Tibial nerve (tissue), 3 donors: ENCODE measurements at regions not wholly inside any gene's neighbourhood (a gene's known extent, or its start where the extent isn't known, plus 50 kb on each side); places are given as distances from the start of the nearest gene placed in this dataset.

Experiments
- POLR2A ChIP-seq, 2 donors: fragments of 450-650 bp; IDR thresholded peaks; one replicate each; pipeline ENCODE4 v1.6.1; 2017; ENCODE audit warnings: antibody characterized with exemption in 2 of 2, mild to moderate bottlenecking in 2 of 2, moderate library complexity in 2 of 2
- TF ChIP-seq, protein P1 (sequence below), 5 experiments: fragments of 200-600 bp in 3 of 5; fragments of 450-650 bp in 2 of 5; sonication (generic) in 3 of 5; IDR thresholded peaks; one replicate each; pipeline ENCODE4 v1.5.1; 2016 to 2019; ENCODE audit warnings: antibody characterized with exemption in 5 of 5, mild to moderate bottlenecking in 3 of 5, moderate library complexity in 2 of 5

DNA sequence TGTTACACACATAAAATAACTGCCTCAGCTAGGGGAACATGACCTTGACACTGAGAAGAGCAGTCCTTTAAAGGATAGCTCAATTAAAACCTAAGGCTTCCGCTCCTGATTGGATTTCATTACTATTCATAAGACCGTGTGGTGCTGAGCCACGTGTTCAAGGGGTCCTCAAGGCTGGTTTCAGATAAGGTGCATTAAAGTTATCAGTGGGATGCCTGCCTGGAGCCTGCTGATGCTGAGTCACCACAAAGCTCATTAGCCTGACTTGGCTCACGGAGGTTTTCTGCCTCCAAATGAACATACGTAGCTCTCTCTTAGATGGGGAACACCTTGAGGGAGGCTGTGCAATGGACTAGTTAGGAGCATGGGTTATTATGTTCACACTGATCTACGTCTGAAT lies 518.9 kb downstream of the TDRD15 start:
- TF ChIP-seq, protein P1, sequence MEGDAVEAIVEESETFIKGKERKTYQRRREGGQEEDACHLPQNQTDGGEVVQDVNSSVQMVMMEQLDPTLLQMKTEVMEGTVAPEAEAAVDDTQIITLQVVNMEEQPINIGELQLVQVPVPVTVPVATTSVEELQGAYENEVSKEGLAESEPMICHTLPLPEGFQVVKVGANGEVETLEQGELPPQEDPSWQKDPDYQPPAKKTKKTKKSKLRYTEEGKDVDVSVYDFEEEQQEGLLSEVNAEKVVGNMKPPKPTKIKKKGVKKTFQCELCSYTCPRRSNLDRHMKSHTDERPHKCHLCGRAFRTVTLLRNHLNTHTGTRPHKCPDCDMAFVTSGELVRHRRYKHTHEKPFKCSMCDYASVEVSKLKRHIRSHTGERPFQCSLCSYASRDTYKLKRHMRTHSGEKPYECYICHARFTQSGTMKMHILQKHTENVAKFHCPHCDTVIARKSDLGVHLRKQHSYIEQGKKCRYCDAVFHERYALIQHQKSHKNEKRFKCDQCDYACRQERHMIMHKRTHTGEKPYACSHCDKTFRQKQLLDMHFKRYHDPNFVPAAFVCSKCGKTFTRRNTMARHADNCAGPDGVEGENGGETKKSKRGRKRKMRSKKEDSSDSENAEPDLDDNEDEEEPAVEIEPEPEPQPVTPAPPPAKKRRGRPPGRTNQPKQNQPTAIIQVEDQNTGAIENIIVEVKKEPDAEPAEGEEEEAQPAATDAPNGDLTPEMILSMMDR (IDR thresholded peaks at IDR 0.05), result no peak
- no peak for TF ChIP-seq POLR2A (IDR thresholded peaks at IDR 0.05)
